HepG2 (cell line): ENCODE measurements at regions not wholly inside any gene's neighbourhood (a gene's known extent, or its start where the extent isn't known, plus 50 kb on each side); places are given as distances from the start of the nearest gene placed in this dataset.

Experiments used
- PPARG ChIP-seq: conservative IDR thresholded peaks from 2 replicates; pipeline ENCODE4 v1.6.1; 2016; ENCODE audit warnings: missing biosample characterization, missing genetic modification reagents
- SAFB2 ChIP-seq: sonication (generic); formaldehyde crosslinking; IDR thresholded peaks from 2 replicates; pipeline ENCODE4 v1.5.1; 2020; ENCODE audit warnings: missing genetic modification reagents, low read depth, mild to moderate bottlenecking, borderline replicate concordance
- SMARCC2 ChIP-seq: fragments of 450-650 bp; IDR thresholded peaks from 2 replicates; pipeline ENCODE4 v1.6.1; 2017; ENCODE audit warnings: antibody characterized with exemption, mild to moderate bottlenecking
- ZFP41 ChIP-seq: sonication (generic); formaldehyde crosslinking; IDR thresholded peaks from 2 replicates; pipeline ENCODE4 v1.4.0; 2020; ENCODE audit warnings: mild to moderate bottlenecking, missing genetic modification reagents, borderline replicate concordance
- ZNF326 ChIP-seq: sonication (generic); formaldehyde crosslinking; IDR thresholded peaks from 2 replicates; pipeline ENCODE4 v1.4.0; 2020; ENCODE audit warnings: missing genetic modification reagents, borderline replicate concordance
- ZNF44 ChIP-seq: sonication (generic); formaldehyde crosslinking; IDR thresholded peaks from 2 replicates; pipeline ENCODE4 v1.5.1; 2020; ENCODE audit warnings: mild to moderate bottlenecking, missing genetic modification reagents
- ZNF567 ChIP-seq: sonication (generic); formaldehyde crosslinking; IDR thresholded peaks from 2 replicates; pipeline ENCODE4 v1.8.1; 2023; ENCODE audit warnings: mild to moderate bottlenecking, missing genetic modification reagents, borderline replicate concordance
- TF ChIP-seq, protein P1 (sequence below): sonication (generic); formaldehyde crosslinking; IDR thresholded peaks from 2 replicates; pipeline ENCODE4 v1.9.0; 2022; ENCODE audit warnings: missing genetic modification reagents, mild to moderate bottlenecking, borderline replicate concordance
- TF ChIP-seq, protein P2 (sequence below): sonication (generic); formaldehyde crosslinking; IDR thresholded peaks from 2 replicates; pipeline ENCODE4 v1.4.0; 2020; ENCODE audit warnings: missing genetic modification reagents
- TF ChIP-seq, protein P3 (sequence below): sonication (generic); formaldehyde crosslinking; IDR thresholded peaks from 2 replicates; pipeline ENCODE4 v1.4.0; 2020; ENCODE audit warnings: missing genetic modification reagents, borderline replicate concordance

GRCh38 chr7:60017-60675, 132.2 kb upstream of the FAM20C start (continued):
- TF ChIP-seq ZNF326 (CRISPR knock-in tag) (no peak), SMARCC2 (no peak), PPARG (CRISPR knock-in tag) (no peak), SAFB2 (CRISPR knock-in tag) (no peak), ZNF44 (CRISPR knock-in tag) (no peak), ZFP41 (CRISPR knock-in tag) (no peak), ZNF567 (CRISPR knock-in tag) (no peak)
- TF ChIP-seq, protein P1, sequence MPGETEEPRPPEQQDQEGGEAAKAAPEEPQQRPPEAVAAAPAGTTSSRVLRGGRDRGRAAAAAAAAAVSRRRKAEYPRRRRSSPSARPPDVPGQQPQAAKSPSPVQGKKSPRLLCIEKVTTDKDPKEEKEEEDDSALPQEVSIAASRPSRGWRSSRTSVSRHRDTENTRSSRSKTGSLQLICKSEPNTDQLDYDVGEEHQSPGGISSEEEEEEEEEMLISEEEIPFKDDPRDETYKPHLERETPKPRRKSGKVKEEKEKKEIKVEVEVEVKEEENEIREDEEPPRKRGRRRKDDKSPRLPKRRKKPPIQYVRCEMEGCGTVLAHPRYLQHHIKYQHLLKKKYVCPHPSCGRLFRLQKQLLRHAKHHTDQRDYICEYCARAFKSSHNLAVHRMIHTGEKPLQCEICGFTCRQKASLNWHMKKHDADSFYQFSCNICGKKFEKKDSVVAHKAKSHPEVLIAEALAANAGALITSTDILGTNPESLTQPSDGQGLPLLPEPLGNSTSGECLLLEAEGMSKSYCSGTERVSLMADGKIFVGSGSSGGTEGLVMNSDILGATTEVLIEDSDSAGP (CRISPR knock-in tag): no peak
- TF ChIP-seq, protein P2, sequence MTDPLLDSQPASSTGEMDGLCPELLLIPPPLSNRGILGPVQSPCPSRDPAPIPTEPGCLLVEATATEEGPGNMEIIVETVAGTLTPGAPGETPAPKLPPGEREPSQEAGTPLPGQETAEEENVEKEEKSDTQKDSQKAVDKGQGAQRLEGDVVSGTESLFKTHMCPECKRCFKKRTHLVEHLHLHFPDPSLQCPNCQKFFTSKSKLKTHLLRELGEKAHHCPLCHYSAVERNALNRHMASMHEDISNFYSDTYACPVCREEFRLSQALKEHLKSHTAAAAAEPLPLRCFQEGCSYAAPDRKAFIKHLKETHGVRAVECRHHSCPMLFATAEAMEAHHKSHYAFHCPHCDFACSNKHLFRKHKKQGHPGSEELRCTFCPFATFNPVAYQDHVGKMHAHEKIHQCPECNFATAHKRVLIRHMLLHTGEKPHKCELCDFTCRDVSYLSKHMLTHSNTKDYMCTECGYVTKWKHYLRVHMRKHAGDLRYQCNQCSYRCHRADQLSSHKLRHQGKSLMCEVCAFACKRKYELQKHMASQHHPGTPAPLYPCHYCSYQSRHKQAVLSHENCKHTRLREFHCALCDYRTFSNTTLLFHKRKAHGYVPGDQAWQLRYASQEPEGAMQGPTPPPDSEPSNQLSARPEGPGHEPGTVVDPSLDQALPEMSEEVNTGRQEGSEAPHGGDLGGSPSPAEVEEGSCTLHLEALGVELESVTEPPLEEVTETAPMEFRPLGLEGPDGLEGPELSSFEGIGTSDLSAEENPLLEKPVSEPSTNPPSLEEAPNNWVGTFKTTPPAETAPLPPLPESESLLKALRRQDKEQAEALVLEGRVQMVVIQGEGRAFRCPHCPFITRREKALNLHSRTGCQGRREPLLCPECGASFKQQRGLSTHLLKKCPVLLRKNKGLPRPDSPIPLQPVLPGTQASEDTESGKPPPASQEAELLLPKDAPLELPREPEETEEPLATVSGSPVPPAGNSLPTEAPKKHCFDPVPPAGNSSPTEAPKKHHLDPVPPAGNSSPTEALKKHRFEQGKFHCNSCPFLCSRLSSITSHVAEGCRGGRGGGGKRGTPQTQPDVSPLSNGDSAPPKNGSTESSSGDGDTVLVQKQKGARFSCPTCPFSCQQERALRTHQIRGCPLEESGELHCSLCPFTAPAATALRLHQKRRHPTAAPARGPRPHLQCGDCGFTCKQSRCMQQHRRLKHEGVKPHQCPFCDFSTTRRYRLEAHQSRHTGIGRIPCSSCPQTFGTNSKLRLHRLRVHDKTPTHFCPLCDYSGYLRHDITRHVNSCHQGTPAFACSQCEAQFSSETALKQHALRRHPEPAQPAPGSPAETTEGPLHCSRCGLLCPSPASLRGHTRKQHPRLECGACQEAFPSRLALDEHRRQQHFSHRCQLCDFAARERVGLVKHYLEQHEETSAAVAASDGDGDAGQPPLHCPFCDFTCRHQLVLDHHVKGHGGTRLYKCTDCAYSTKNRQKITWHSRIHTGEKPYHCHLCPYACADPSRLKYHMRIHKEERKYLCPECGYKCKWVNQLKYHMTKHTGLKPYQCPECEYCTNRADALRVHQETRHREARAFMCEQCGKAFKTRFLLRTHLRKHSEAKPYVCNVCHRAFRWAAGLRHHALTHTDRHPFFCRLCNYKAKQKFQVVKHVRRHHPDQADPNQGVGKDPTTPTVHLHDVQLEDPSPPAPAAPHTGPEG (CRISPR knock-in tag): no peak
- TF ChIP-seq, protein P3, sequence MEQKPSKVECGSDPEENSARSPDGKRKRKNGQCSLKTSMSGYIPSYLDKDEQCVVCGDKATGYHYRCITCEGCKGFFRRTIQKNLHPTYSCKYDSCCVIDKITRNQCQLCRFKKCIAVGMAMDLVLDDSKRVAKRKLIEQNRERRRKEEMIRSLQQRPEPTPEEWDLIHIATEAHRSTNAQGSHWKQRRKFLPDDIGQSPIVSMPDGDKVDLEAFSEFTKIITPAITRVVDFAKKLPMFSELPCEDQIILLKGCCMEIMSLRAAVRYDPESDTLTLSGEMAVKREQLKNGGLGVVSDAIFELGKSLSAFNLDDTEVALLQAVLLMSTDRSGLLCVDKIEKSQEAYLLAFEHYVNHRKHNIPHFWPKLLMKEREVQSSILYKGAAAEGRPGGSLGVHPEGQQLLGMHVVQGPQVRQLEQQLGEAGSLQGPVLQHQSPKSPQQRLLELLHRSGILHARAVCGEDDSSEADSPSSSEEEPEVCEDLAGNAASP (CRISPR knock-in tag): no peak
